Right atrium auricular region (tissue), 2 donors: ENCODE measurements at regions not wholly inside any gene's neighbourhood (a gene's known extent, or its start where the extent isn't known, plus 50 kb on each side); places are given as distances from the start of the nearest gene placed in this dataset.

Experiments used
- DNase-seq: peaks from one replicate; pipeline ENCODE4 v3.0.0-alpha.2; 2019; ENCODE audit warnings: low spot score
- H3K27ac ChIP-seq, 2 donors: fragments of 200-600 bp; sonication (generic); 1 replicate in 1 of 2; 2 replicates in 1 of 2; pipeline ENCODE4 v1.5.1; 2016 to 2019
- H3K27me3 ChIP-seq, 2 donors: fragments of 200-600 bp; sonication (generic); one replicate each; pipeline versions ENCODE4 v1.5.1 to v1.6.0; 2017 to 2019
- H3K36me3 ChIP-seq: fragments of 200-600 bp; sonication (generic); one replicate; pipeline ENCODE4 v1.5.1; 2016
- H3K4me1 ChIP-seq, 2 donors: fragments of 200-600 bp; sonication (generic); one replicate each; pipeline versions ENCODE4 v1.5.1 to v1.6.0; 2017 to 2019
- H3K4me3 ChIP-seq, 2 donors: fragments of 200-600 bp; sonication (generic); 1 replicate in 1 of 2; 2 replicates in 1 of 2; pipeline ENCODE4 v1.5.1; 2017 to 2019; ENCODE audit warnings: mild to moderate bottlenecking in 1 of 2, moderate library complexity in 1 of 2
- H3K9me3 ChIP-seq, 2 donors: fragments of 200-600 bp; sonication (generic); one replicate each; pipeline ENCODE4 v1.5.1; 2019
- TF ChIP-seq, protein P1 (sequence below), 2 donors: fragments of 200-600 bp; sonication (generic); IDR thresholded peaks; one replicate each; pipeline ENCODE4 v1.5.1; 2019; ENCODE audit warnings: antibody characterized with exemption in 2 of 2

DNA sequence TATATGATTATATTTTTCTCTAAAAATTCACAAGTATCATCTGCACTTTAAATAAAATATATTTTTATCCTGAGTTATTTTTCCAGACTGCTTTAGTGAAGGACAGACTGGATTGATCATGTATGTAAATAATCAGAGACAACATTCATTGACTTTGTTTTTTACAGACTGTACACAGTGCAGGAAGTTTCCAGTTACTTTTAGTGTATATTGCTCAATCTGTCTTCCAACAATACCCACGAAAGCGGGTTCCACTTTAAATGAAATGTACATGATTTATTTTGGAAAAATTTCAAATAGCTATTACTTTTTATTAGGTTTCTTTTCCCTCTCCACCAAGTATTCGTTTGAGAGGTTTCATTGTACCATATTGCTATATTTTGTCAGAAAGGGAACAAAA lies 497.0 kb downstream of the FSCB start:
- Histone ChIP-seq H3K9me3 (no peaks in the 10 kb centered on the region), H3K27ac (no peak overlapping the region), H3K27me3 (no peaks in the 10 kb centered on the region), H3K4me1 (no peaks in the 10 kb centered on the region), H3K36me3 (no peaks in the 10 kb centered on the region), H3K4me3 (no peak overlapping the region)
- TF ChIP-seq, protein P1, sequence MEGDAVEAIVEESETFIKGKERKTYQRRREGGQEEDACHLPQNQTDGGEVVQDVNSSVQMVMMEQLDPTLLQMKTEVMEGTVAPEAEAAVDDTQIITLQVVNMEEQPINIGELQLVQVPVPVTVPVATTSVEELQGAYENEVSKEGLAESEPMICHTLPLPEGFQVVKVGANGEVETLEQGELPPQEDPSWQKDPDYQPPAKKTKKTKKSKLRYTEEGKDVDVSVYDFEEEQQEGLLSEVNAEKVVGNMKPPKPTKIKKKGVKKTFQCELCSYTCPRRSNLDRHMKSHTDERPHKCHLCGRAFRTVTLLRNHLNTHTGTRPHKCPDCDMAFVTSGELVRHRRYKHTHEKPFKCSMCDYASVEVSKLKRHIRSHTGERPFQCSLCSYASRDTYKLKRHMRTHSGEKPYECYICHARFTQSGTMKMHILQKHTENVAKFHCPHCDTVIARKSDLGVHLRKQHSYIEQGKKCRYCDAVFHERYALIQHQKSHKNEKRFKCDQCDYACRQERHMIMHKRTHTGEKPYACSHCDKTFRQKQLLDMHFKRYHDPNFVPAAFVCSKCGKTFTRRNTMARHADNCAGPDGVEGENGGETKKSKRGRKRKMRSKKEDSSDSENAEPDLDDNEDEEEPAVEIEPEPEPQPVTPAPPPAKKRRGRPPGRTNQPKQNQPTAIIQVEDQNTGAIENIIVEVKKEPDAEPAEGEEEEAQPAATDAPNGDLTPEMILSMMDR (IDR thresholded peaks at IDR 0.05), result no peak
- DNase-seq, result no peak

DNA sequence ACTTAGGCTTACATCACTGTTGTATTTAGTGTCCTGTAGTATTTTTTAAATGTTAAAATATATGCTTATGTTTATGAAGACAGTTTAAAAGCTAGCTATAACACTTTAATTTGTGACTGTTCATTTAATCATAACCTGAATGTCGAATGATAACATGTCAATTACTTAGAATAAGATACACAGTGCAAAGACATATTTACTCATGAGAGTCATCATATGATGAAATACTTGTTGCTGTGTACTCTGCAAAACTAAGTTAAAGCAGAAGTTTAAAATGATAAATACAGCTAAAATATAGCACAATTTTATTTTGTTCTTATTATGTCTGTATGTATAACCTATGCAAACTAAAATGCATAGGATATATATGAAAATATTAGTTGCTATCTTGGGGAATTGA lies 497.4 kb downstream of the FSCB start:
- DNase-seq, result no peak
- Histone ChIP-seq H3K4me1 (no peaks in the 10 kb centered on the region), H3K4me3 (no peak overlapping the region), H3K9me3 (no peaks in the 10 kb centered on the region), H3K27ac (no peak overlapping the region), H3K36me3 (no peaks in the 10 kb centered on the region), H3K27me3 (no peaks in the 10 kb centered on the region)
- TF ChIP-seq, protein P1 (IDR thresholded peaks at IDR 0.05), result no peak

DNA sequence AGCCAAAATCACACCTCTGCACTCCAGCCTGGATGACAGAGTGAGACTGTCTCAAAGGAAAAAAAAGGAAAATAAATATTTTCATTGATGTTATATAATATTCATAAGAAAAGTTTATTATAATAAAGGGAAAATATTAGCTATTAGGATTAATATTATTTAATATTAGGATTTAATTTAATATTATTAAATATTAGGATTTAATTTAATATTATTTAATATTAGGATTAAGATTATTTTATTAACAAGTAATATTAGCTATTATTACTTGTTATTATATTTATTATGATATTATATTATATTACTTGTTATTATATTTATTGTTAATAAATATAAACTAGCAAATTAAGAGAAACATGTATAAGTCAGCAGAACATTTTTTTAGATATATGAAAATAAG lies 518.1 kb downstream of the FSCB start:
- Histone ChIP-seq H3K27me3 (no peaks in the 10 kb centered on the region), H3K27ac (no peak overlapping the region), H3K9me3 (no peaks in the 10 kb centered on the region), H3K4me3 (no peak overlapping the region), H3K4me1 (no peaks in the 10 kb centered on the region), H3K36me3 (no peaks in the 10 kb centered on the region)
- TF ChIP-seq, protein P1 (IDR thresholded peaks at IDR 0.05), result no peak
- no peak for DNase-seq

DNA sequence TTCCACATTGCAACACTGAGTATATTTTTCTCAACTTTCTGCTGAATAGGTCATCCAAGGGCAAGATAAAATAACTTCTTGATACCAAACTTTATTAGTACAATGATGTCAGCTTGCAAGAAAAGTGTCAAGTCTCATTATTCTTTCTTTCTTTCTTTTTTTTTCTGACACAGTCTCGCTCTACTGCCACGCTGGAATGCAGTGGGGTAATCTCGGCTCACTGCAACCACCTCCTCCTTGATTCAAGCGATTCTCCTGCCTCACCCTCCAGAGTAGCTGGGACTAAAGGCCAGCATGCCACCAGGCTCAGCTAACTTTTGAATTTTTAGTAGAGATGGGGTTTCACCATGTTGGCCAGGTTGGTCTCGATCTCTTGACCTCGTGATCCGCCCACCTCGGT lies 523.4 kb downstream of the FSCB start:
- TF ChIP-seq, protein P1 (IDR thresholded peaks at IDR 0.05), result no peak
- H3K27ac ChIP-seq, result no peak overlapping the region
- no peaks in the 10 kb centered on the region for H3K9me3 ChIP-seq
- no peaks in the 10 kb centered on the region for H3K27me3 ChIP-seq
- no peak for DNase-seq
- no peak overlapping the region for H3K4me3 ChIP-seq
- no peaks in the 10 kb centered on the region for H3K36me3 ChIP-seq
- no peaks in the 10 kb centered on the region for H3K4me1 ChIP-seq

DNA sequence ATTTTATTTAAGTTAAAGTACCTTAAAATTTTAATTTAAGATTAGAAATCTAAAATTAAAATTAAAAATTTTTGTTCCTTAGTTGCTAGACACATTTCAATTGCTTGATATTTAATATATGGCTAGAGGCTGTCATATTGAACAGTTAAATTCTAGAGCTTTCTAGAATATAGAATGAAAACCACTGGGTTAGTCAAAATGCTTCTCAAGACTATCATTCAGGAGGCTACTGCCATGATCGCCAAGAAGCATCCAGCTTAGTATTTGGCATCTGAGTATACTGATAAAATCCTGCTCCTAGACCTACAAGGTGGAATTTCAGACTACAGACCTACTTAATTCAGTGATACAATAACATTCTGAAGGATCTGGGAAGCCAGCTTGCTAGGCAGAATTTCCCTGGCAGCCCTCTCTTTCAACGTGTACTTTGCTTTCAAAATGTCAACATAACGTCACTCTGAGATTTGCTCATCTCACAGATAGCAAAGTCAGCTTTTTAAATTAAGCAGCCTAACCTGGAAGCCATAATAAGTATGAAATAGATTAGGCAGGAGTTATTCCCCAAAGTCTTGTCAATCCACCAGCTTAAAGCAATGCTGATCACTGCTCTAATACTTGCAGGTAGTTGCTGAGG lies 525.8 kb downstream of the FSCB start:
- no peaks in the 10 kb centered on the region for H3K36me3 ChIP-seq
- H3K9me3 ChIP-seq, result no peaks in the 10 kb centered on the region
- no peak overlapping the region for H3K27ac ChIP-seq
- DNase-seq, result no peak
- H3K27me3 ChIP-seq, result no peaks in the 10 kb centered on the region
- no peaks in the 10 kb centered on the region for H3K4me1 ChIP-seq
- H3K4me3 ChIP-seq, result no peak overlapping the region
- TF ChIP-seq, protein P1 (IDR thresholded peaks at IDR 0.05), result no peak

DNA sequence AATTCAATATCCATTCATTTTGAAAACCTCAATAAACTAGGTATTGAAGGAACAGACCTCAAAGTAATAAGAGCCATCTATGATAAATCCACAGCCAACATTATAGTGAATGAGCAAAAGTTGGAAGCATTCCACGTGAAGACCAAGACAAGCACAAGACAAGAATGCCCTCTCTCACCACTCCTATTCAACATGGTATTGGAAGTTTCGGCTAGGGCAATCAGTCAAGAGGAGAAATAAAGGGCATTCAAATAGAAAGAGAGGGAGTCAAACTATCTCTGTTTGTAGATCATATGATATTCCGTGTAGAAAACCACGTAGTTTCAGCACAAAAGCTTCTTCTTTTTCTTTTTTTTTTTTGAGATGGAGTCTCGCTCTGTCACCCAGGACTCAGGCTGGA lies 550.3 kb downstream of the FSCB start:
- TF ChIP-seq, protein P1 (IDR thresholded peaks at IDR 0.05), result no peak
- no peak for DNase-seq
- Histone ChIP-seq H3K9me3 (no peaks in the 10 kb centered on the region), H3K4me1 (no peaks in the 10 kb centered on the region), H3K36me3 (no peaks in the 10 kb centered on the region), H3K27me3 (no peaks in the 10 kb centered on the region), H3K4me3 (no peak overlapping the region), H3K27ac (no peak overlapping the region)
